ENCODE measurements at regions not wholly inside any gene's neighbourhood (a gene's known extent, or its start where the extent isn't known, plus 50 kb on each side); places are given as distances from the start of the nearest gene placed in this dataset.
"Not testable (repeated sequence)": the region's sequence is repeated elsewhere in the genome, so short reads cannot be mapped to it uniquely, and the experiment has no call there.

GRCh38 chr6:156686995-156687788, 90.0 kb upstream of the ARID1B start:
- Histone ChIP-seq H3K4me1 (peaks cover 3% of the 10 kb centered on the region; the same call in 1 of the 2 replicates), H3K27me3 (no peaks in the 10 kb centered on the region), H3K4me3 (ENCODE audit: low read depth, low read length) (peak overlapping the region; percentile 88), H3K9me3 (no peaks in the 10 kb centered on the region), H3K36me3 (no peaks in the 10 kb centered on the region)
- peak; percentile 84 for DNase-seq
- TF ChIP-seq, protein P1, sequence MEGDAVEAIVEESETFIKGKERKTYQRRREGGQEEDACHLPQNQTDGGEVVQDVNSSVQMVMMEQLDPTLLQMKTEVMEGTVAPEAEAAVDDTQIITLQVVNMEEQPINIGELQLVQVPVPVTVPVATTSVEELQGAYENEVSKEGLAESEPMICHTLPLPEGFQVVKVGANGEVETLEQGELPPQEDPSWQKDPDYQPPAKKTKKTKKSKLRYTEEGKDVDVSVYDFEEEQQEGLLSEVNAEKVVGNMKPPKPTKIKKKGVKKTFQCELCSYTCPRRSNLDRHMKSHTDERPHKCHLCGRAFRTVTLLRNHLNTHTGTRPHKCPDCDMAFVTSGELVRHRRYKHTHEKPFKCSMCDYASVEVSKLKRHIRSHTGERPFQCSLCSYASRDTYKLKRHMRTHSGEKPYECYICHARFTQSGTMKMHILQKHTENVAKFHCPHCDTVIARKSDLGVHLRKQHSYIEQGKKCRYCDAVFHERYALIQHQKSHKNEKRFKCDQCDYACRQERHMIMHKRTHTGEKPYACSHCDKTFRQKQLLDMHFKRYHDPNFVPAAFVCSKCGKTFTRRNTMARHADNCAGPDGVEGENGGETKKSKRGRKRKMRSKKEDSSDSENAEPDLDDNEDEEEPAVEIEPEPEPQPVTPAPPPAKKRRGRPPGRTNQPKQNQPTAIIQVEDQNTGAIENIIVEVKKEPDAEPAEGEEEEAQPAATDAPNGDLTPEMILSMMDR (IDR thresholded peaks at IDR 0.05; ENCODE audit: low read depth, low read length): no peak

- DNase-seq: peak; percentile 67
- TF ChIP-seq, protein P1 (IDR thresholded peaks at IDR 0.05; ENCODE audit: low read depth, low read length): peak; percentile 47
- Histone ChIP-seq H3K4me3 (ENCODE audit: low read depth, low read length) (peak overlapping the region; percentile 81), H3K9me3 (no peaks in the 10 kb centered on the region), H3K36me3 (no peaks in the 10 kb centered on the region), H3K27me3 (no peaks in the 10 kb centered on the region), H3K4me1 (peaks cover 3% of the 10 kb centered on the region; the same call in 1 of the 2 replicates)
Observed at GRCh38 chr6:156686301-156686994, 90.7 kb upstream of the ARID1B start.

GRCh38 chr6:156685823-156686222, 91.4 kb upstream of the ARID1B start:
- Histone ChIP-seq H3K4me1 (peaks cover 3% of the 10 kb centered on the region; the same call in 1 of the 2 replicates), H3K9me3 (no peaks in the 10 kb centered on the region), H3K36me3 (no peaks in the 10 kb centered on the region), H3K4me3 (ENCODE audit: low read depth, low read length) (peak overlapping the region; percentile 81), H3K27me3 (no peaks in the 10 kb centered on the region)
- DNase-seq: no peak
- TF ChIP-seq, protein P1 (IDR thresholded peaks at IDR 0.05; ENCODE audit: low read depth, low read length): no peak

DNA sequence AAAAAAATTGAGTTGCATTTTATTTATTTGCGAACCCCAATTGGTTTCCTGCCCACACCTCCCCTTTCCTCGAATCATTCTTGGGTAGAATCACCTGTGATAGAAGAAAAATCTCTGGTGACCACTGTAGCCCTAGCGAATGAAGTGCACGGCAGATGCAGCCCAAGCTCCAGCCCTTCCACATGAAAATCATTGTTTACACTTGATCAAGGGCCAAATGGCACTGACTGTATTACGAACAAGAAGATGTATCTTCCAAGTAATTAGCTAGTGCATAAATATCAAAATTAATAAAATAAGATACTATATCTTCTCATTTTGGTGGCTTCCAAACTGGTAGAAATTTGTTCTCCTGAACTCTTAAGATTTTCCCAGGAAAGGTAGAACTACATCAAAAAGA, 93.4 kb upstream of the ARID1B start:
- no peaks in the 10 kb centered on the region for H3K27me3 ChIP-seq
- H3K36me3 ChIP-seq: no peaks in the 10 kb centered on the region
- H3K4me1 ChIP-seq: peaks cover 3% of the 10 kb centered on the region; the same call in 1 of the 2 replicates
- TF ChIP-seq, protein P1 (IDR thresholded peaks at IDR 0.05; ENCODE audit: low read depth, low read length): no peak
- no peak overlapping the region for H3K4me3 ChIP-seq (ENCODE audit: low read depth, low read length)
- DNase-seq: no peak
- no peaks in the 10 kb centered on the region for H3K9me3 ChIP-seq

DNA sequence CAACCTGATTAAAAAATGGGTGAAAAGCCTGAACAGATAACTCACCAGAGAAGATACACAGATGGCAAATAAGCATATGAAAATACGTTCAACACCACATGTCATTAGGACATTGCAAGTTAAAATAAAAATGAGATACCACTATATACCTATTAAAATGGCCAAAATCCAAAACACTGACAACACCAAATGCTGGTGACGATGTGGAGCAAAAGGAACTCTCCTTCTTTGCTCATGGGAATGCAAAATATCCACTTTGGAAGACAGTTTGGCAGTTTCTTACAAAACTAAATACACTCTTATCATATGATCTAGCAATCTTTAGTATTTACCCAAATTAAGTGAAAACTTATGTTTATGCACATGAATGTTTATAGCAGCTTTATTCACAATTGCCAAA, 100.5 kb upstream of the ARID1B start:
- TF ChIP-seq, protein P1 (IDR thresholded peaks at IDR 0.05; ENCODE audit: low read depth, low read length): no peak

DNA sequence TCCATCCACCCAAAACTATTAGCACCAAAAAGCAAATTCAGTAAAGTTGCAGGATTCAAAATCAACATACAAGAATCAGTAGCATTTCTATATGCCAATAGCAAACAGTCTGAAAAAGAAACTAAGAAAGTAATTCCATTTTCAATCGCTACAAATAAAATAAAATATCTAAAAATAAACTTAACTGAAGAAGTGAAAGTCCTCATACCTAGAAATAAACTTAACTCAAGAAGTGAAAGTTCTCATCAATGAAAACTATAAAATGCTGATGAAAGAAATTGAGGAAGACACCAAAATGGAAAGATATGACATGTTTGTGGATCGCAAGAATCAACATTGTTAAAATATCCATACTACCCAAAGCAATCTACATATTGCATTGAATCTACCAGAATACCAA, 103.0 kb upstream of the ARID1B start:
- H3K27me3 ChIP-seq: no peaks in the 10 kb centered on the region
- no peaks in the 10 kb centered on the region for H3K4me1 ChIP-seq
- H3K9me3 ChIP-seq: no peaks in the 10 kb centered on the region; the same call in 1 of the 2 replicates
- H3K36me3 ChIP-seq: no peaks in the 10 kb centered on the region
- TF ChIP-seq, protein P1 (IDR thresholded peaks at IDR 0.05; ENCODE audit: low read depth, low read length): no peak
- no peak overlapping the region for H3K4me3 ChIP-seq (ENCODE audit: low read depth, low read length)
- no peak for DNase-seq

More for the DNA sequence above, 100.5 kb upstream of the ARID1B start:
- H3K36me3 ChIP-seq: no peaks in the 10 kb centered on the region
- H3K4me1 ChIP-seq: no peaks in the 10 kb centered on the region
- DNase-seq: no peak
- no peaks in the 10 kb centered on the region; the same call in 1 of the 2 replicates for H3K9me3 ChIP-seq
- H3K4me3 ChIP-seq (ENCODE audit: low read depth, low read length): no peak overlapping the region
- no peaks in the 10 kb centered on the region for H3K27me3 ChIP-seq

DNA sequence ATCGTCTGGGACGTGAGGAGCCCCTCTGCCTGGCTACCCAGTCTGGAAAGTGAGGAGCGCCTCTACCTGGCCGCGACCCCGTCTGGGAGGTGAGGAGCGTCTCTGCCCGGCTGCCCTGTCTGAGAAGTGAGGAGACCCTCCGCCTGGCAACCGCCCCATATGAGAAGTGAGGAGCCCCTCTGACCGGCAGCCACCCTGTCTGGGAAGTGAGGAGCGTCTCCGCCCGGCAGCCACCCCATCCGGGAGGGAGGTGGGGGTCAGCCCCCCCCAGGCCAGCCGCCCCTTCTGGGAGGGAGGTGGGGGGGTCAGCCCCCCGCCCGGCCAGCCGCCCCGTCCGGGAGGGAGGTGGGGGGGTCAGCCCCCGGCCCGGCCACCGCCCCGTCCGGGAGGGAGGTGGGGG, 107.1 kb upstream of the ARID1B start:
- H3K4me3 ChIP-seq (ENCODE audit: low read depth, low read length); H3K9me3 ChIP-seq; H3K36me3 ChIP-seq; H3K27me3 ChIP-seq; H3K4me1 ChIP-seq; DNase-seq: not testable (repeated sequence)

Measured in BE2C (cell line).